HG02798 (cell line): ENCODE measurements at regions not wholly inside any gene's neighbourhood (a gene's known extent, or its start where the extent isn't known, plus 50 kb on each side); places are given as distances from the start of the nearest gene placed in this dataset.
"Not testable (repeated sequence)": the region's sequence is repeated elsewhere in the genome, so short reads cannot be mapped to it uniquely, and the experiment has no call there.

Source experiments
- ATAC-seq: cut with Tn5 transposase; IDR thresholded peaks from one replicate; pipeline ENCODE4 v1.9.1; 2021; ENCODE audit warnings: mild to moderate bottlenecking; ENCODE audit not compliant: unreplicated experiment, poor library complexity

DNA sequence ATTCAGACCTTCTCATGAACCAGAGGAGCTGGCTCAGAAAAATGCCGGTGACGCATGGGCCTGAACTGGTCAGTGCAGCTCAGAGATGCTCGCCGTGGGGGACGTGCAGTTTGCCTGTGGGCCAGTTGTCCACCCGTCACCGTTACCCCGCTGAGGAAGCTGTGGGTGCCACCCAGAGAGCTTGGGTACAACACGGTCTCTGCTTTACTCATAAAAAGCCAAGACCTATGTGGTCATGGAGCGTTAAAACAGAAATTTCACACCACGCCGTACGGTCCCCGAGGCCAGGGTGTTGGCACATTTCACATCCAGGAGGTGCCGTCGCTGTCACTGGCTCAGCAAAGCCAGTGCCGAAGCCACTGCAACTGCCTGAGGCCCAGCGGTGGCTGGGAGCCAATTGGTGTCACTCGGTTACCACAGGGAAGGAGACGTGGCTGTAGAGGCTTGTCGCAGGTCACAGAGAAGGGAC, 120.9 kb downstream of the METRNL start:
- no peak for ATAC-seq

DNA sequence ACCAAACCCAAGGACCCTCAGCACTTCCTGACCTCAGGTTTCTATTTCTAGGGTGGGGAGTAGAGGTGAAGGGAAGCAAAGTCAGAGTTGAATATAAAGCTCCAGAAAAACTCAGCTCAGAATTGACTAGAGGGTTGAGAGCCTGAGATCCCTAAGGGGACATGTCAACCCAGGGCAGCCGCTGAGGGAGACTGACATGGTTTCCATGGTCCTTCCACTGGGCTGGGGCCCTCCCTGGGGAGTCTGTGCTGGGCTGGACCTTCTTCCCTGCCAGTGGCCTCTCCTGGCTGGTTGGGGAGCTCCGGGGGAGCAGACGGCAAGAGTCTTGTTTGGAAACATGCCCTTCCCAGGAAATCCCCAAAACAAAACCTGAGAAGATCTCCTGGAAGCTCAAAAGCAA, 121.3 kb downstream of the METRNL start:
- ATAC-seq = no peak

DNA sequence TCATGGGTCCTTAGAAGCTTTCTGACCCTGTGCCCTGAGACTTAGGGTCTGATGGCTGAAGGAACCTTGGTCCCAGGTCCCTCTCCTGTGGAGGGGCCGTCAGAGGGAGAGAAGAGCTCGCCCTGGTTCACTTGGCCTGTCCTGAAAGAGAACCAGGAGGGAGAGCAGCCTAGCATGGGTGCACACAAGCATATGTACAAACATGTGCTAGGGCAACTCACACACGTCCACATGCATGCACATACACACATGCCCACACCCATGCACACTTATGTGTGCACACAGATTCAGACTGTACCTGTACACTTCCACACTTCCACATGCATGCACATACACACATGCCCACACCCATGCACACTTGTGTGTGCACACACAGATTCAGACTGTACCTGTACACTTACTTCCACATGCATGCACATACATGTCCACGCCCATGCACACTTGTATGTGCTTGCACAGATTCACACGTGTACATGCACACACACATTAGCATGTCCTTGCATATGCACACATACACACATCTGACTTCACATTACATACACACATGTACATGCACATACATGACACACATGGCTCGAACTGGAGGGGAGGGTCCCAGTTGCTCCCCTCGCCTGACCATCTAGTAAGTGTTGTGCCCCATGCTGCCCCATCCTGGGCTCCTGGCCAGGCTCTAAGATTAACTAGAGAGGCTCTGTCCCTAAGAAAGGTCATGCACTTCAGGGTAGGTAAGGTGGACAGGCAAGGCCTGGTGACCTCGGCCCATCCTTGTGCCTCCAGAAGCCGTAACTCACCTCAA, 122.0 kb downstream of the METRNL start:
- ATAC-seq = no peak

DNA sequence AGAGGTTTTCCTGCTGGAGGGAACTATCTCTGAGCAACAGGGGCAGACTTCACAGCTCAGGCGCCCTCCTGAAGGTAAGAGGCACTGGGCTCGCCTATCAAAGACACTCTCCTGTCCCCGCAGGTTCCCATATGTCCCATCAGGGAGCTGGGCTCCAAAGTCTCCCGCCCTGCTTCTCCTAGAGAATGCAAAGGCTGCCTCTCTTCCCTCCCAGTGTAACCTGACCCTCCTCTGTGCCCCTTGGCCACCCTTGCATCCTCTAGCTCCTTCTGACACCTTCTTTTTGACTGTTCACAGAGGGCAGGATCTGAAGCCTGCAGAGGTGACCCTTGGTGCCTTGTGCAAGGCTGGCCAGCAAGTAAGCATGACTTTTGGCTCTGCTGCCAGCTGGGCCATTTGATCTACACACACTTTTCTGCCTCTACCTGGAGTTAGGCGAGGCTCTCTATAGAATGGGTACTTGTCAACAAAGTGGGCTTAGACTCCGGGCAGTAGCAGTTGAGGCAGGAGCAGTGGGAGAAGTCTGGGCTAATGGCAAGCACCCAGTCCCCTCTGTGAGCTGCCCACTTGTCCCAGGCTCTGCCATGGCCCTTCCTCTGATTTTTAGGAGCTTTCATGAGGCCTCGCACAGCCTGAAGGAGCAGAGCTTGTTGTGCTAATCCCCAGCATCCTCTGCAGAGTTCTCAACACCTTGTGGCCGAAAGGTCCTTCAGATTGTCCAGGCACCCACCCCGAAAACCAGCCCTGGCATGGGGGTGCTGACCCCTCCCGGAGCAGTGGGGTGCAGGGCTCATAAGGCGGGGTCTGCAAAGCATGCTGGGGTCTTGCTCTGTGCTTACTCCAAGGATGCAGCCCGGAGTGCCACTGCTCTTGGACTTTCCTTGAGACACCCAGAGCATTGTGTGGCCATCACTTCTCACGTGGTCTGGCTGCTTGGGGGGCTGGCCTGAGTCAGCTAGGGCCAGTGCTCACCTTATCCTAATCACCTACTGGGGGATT, 122.9 kb downstream of the METRNL start:
- no peak for ATAC-seq

DNA sequence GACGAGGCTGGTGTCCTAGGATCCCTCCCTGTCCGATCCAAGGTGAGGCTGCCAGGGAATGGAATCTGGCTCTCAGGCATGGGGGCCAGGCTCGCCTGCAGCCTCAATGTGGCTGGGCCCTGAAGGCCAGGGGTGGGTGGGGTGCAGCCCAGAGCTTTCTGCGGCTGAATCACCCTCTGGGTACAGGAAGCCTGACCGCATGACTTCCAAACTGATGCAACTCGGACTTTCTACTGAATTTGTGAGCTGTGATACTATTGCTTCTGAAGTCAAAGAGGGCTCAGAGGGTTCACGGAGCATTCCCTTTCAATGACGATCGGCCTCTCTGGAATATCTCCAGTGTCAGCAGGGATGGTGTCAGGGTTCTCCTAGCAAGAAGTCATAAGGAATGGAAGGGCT, 123.7 kb downstream of the METRNL start:
- no peak for ATAC-seq

DNA sequence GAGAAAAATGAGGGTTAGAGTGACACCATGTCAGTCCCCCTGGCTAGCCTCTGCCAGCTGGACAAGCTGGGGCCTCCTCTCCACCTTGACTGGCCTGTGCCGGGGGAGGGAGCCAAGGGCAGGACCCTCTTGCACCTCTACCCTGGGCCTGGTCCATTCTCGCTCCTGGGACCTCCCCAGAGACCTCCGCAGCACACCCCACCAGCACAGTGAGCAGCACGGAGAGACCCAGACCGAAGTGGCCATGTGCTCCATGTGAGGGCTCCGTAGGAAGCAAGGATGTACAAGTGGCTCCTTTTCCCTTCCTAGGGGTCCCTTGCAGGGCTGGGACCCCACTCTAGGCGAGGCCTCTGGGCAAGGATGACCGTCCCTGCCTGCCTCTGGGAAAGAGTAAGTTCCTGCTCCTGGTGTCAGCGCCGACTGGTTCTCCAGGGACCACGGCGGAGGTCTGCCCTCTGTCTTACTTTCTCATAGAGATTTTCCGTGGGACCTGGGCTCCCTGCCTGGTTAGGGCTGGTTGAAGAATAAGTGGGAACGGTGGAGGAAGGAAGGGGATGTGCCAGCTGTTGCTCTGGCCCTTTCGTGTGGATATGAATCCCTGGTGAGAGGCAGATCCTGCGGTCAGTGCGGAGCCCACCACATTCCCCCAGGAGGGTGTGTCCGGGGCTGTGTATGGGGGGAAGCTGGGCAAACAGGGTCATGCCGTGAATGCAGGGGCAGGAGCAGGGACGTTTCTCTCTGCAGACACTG, 124.2 kb downstream of the METRNL start:
- ATAC-seq = no peak

DNA sequence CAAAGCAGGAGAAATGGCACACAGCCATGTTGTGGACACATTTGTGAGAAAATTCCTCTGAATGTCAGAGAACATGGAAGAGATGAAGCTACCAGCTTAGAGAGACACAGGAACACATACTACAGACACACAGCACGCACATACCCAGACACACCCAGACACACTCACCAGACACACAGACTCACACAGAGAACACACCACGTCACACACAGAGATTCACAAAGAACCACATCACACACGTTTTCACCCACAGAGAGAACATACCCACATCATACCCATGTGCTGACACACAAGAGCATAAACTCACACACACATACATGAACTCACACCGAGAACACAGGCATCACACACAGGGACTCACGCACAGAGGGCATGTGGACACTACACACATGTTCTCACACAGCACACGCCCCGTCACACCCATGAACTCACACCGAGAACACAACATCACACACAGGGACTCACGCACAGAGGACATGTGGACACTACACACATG, 124.9 kb downstream of the METRNL start:
- ATAC-seq = no peak

DNA sequence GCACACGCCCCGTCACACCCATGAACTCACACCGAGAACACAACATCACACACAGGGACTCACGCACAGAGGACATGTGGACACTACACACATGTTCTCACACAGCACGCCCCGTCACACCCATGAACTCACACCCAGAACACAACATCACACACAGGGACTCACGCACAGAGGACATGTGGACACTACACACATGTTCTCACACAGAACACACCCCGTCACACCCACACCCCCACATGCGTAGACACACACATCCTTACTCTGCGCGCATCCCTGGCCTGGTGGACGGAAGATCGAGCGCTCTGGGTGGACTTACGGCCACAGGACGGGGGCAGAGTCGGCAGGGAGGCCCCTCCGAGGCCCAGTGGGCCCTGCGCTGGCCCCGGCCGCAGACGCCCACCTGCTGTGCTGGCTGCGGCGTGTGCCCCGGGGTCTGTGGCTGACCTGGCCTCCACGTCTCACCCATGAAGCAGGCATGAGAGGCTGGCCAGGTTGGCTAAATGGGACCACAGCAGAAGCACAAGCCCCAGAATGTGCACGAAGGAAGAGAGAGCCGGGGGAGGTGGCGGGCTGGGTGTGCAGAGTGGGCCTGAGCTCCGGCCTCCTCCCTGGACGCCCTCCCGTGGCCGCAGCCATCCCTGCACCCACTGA, 125.5 kb downstream of the METRNL start:
- not testable (repeated sequence) for ATAC-seq

DNA sequence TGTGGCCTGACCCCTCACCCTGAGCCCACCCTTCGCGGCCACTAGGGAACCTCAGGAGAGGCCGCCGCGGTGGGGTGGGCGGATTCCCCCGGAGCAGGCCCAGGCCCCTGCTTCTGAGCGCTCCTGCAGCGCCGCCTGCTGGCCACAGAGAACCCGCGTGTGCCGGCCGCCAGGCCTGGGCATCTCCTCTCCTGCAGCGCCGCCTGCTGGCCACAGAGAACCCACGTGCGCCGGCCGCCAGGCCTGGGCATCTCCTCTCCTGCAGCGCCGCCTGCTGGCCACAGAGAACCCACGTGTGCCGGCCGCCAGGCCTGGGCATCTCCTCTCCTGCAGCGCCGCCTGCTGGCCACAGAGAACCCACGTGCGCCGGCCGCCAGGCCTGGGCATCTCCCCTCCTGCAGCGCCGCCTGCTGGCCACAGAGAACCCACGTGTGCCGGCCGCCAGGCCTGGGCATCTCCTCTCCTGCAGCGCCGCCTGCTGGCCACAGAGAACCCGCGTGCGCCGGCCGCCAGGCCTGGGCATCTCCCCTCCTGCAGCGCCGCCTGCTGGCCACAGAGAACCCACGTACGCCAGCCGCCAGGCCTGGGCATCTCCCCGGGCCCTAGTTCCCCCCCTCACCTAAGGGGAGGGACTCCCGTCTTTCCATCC, 126.1 kb downstream of the METRNL start:
- ATAC-seq = not testable (repeated sequence)

DNA sequence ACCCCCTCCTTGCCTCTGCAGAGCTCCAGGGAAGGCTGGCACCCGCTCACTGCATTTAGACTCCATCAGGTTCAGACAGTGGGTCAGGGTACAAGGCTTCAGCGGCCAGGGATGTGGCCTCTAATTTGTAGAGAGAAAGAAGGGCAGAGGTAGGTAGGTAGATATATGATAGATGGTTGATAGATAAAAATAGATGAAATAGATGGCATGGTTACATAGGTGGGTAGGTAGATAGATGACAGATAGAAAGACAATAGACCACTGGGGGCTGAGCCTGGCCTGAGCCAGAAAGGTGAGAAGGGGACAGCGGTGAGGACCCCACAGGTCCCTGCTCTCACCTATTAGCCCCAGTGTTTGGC, 126.6 kb downstream of the METRNL start:
- not testable (repeated sequence) for ATAC-seq

DNA sequence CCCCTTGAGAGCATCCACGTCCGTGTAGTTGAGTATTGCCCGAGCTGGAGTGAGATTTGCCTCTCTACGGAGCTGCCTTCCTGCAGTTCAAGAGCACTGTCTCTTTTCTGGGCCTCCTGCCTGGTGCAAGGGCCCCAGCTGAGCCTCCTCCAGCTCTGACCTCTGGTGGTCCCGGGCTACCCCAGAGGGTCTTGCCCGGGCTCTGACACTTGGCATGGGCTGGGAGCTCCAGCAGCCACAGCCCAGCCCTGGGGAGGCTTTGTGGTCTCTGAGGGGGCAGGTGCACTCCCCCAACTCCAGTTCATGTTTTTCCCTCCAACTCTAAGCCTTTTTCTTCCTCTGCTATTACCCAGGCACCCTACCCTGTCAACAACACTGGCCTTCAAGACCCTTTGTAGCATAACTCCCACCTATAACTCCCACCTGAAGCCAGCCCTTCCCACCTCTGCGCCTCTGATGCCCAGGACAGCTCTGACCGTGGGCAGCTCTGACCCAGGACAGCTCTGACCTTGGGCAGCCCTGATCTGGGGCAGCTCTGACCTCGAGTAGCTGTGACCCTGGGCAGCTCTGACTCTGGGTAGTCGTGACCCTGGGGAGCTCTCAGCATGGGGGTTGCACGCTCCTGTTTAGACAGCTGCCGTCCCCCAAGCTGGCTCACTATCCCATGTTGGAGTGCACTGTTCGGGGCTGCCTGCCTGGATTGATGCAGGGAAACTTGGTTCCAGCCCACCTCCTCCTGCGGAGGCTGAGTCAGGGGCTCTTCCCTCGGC, 127.6 kb downstream of the METRNL start:
- ATAC-seq = not testable (repeated sequence)

DNA sequence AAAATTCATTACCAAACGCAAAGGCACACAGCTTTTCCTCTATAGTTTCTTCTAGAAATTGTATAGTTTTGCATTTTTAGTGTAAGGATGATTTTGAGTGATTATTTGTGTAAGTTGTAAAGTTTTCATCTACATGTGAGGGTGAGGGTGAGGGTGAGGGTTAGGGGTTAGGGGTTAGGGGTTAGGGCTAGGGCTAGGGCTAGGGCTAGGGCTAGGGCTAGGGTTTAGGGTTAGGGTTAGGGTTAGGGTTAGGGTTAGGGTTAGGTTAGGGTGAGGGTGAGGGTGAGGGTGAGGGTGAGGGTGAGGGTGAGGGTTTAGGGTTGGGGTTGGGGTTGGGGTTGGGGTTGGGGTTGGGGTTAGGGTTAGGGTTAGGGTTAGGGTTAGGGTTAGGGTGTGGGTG, 167.6 kb downstream of the METRNL start:
- not testable (repeated sequence) for ATAC-seq
